Activated CD8-positive, alpha-beta memory T cell treated with anti-CD3 and anti-CD28 coated beads, Interleukin-2, amount 10 ng/mL, durations not matched to agents 7 days and 5 days (primary cell): ENCODE measurements at regions not wholly inside any gene's neighbourhood (a gene's known extent, or its start where the extent isn't known, plus 50 kb on each side); places are given as distances from the start of the nearest gene placed in this dataset.

Experiments
- ATAC-seq: fragments of 150-1000 bp; cut with Tn5 transposase; one replicate; pipeline ENCODE4 v1.10.0; 2021; ENCODE audit warnings: moderate library complexity
- CTCF ChIA-PET: fragments of 350-600 bp; sonication (Branson Sonifier 250); formaldehyde crosslinking; loops from one replicate; lab custom pipeline; 2021; ENCODE audit warnings: antibody characterized with exemption; lab: Charles Lee
- DNase-seq: peaks from one replicate; pipeline ENCODE4 v3.0.0-alpha.2; 2020
- H3K27ac Mint-ChIP-seq: one replicate; pipeline ENCODE4 v1.8.0; 2021; ENCODE audit warnings: mild to moderate bottlenecking, mixed read lengths
- H3K27me3 Mint-ChIP-seq: one replicate; pipeline ENCODE4 v1.8.0; 2021; ENCODE audit warnings: mixed read lengths
- H3K36me3 Mint-ChIP-seq: one replicate; pipeline ENCODE4 v1.8.0; 2021; ENCODE audit warnings: mild to moderate bottlenecking, mixed read lengths
- H3K4me1 Mint-ChIP-seq: one replicate; pipeline ENCODE4 v1.8.0; 2021; ENCODE audit warnings: mixed read lengths
- H3K4me3 Mint-ChIP-seq: one replicate; pipeline ENCODE4 v1.8.0; 2021; ENCODE audit warnings: mild to moderate bottlenecking, moderate library complexity, mixed read lengths
- H3K9me3 Mint-ChIP-seq: one replicate; pipeline ENCODE4 v1.8.0; 2022; ENCODE audit warnings: low read depth, mixed read lengths

DNA sequence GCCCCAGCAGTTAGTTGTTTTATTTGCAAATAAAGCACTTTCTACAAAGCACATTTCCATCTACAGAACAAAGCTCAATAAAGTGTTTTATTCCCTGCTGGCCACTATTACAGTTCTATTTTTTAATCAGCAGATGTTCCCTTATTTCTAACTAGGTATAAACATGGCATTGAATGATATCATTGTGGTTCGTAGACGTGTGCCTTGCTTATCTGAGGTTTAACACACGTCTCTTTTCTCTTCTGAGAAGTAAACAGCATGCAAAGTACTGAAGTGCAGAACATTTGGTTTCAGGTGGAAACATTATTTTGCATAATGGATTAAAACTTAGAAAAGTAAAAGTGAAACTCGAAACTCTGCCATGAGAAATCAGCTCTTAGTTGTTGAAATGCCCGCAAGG is 1989.3 kb upstream of the WWC1 start:
- Mint-ChIP-seq H3K4me1 (no peaks in the 10 kb centered on the region), H3K36me3 (no peaks in the 10 kb centered on the region), H3K4me3 (no peak overlapping the region), H3K27me3 (no peaks in the 10 kb centered on the region), H3K9me3 (peaks cover 2% of the 10 kb centered on the region), H3K27ac (no peak overlapping the region)
- DNase-seq, result no peak
- CTCF ChIA-PET, result no interaction called here
- no peak for ATAC-seq

GRCh38 chr5:166317425-166317824 is 1974.0 kb upstream of the WWC1 start:
- H3K36me3 Mint-ChIP-seq, result no peaks in the 10 kb centered on the region
- no peak for DNase-seq
- CTCF ChIA-PET, result no interaction called here
- no peaks in the 10 kb centered on the region for H3K4me1 Mint-ChIP-seq
- no peak overlapping the region for H3K4me3 Mint-ChIP-seq
- no peak overlapping the region for H3K27ac Mint-ChIP-seq
- ATAC-seq, result no peak
- peaks cover 10% of the 10 kb centered on the region for H3K9me3 Mint-ChIP-seq
- no peaks in the 10 kb centered on the region for H3K27me3 Mint-ChIP-seq

GRCh38 chr5:166320920-166321480 is 1970.4 kb upstream of the WWC1 start:
- ATAC-seq, result no peak
- no peaks in the 10 kb centered on the region for H3K4me1 Mint-ChIP-seq
- no peak for DNase-seq
- CTCF ChIA-PET, result no interaction called here
- H3K27ac Mint-ChIP-seq, result no peak overlapping the region
- no peaks in the 10 kb centered on the region for H3K27me3 Mint-ChIP-seq
- H3K36me3 Mint-ChIP-seq, result no peaks in the 10 kb centered on the region
- no peak overlapping the region for H3K4me3 Mint-ChIP-seq
- peaks cover 8% of the 10 kb centered on the region for H3K9me3 Mint-ChIP-seq

DNA sequence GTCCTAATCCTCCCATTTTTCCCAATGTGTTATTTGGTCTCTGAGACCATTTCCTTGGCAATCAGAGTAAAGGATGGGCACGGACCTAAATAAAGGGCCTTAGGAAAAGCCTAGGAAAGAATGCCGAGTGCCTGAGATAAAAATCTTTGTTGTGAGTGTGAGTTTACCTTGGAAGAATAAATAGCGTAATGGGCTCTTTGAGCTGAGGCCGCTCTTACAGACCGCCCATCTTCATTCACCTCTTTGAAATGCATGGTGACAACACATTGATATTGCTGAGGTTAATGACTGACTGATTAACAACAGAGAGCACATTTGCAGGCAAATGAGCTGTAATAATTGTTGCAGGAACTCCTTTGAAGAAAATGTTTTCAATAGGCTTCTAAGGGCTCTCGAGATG is 1967.1 kb upstream of the WWC1 start:
- Mint-ChIP-seq H3K4me3 (no peak overlapping the region), H3K4me1 (no peaks in the 10 kb centered on the region), H3K36me3 (no peaks in the 10 kb centered on the region), H3K9me3 (peaks cover 4% of the 10 kb centered on the region), H3K27ac (no peak overlapping the region), H3K27me3 (no peaks in the 10 kb centered on the region)
- CTCF ChIA-PET, result no interaction called here
- DNase-seq (no peak), ATAC-seq (no peak)

DNA sequence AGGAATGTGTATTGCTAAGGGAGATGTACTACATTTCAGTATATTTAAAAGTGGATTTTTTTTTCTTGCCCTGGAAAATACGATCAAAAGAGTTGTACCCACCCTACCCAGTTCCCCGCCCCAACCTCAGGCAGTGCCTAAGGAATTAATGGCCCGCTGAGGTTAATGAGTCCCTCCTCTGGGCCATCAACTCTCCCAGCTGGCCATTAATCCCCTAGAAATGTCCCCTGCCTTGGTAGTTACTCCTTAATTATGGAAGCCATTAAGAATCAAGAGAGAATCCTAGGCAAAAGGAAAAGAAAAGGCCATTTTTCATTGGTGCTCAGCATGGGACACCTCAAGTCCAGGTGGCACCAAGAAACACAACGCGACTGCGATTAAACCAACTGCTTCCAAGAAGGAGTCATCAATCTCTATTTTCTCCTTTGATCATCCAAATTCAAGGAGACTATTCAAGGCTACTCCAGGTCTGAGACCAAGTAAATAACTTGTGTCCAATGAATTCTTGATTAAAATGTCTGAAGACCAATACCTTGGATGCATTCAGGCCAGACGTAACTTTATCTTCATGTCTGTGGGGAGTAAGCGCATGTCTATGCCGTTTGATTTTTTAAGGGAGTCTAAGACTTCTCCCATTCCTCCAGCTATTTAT is 1962.2 kb upstream of the WWC1 start:
- peaks cover 6% of the 10 kb centered on the region for H3K9me3 Mint-ChIP-seq
- DNase-seq, result no peak

DNA sequence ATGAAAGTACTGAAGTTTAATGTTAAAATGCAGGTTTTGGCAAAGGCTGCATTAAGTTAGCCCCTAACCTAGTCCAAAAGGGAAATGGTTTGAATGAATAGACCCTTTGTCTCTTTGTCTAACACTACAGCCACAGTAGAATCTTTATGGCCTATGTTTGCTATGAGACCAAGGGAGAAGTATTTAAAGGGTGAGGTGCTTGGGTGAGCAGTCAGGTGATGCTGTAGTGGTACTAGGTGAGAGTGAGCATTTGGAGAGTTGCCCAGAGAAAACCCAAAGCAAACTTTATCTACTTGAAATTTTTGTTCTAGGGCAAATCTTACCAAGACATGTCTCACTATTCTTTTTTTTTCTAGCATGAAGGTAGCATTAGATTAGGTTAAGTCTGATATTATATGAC is 1961.4 kb upstream of the WWC1 start:
- no peak for ATAC-seq
- Mint-ChIP-seq H3K27ac (no peak overlapping the region), H3K9me3 (peaks cover 6% of the 10 kb centered on the region), H3K36me3 (no peaks in the 10 kb centered on the region), H3K27me3 (no peaks in the 10 kb centered on the region), H3K4me1 (no peaks in the 10 kb centered on the region), H3K4me3 (no peak overlapping the region)
- no peak for DNase-seq
- CTCF ChIA-PET, result no interaction called here

More for the DNA sequence above, 1962.2 kb upstream of the WWC1 start:
- ATAC-seq, result no peak
- Mint-ChIP-seq H3K4me1 (no peaks in the 10 kb centered on the region), H3K27ac (no peak overlapping the region), H3K27me3 (no peaks in the 10 kb centered on the region), H3K4me3 (no peak overlapping the region), H3K36me3 (no peaks in the 10 kb centered on the region)
- CTCF ChIA-PET, result no interaction called here

GRCh38 chr5:166331521-166331920 is 1959.9 kb upstream of the WWC1 start:
- DNase-seq (no peak), ATAC-seq (no peak)
- no peaks in the 10 kb centered on the region for H3K4me1 Mint-ChIP-seq
- CTCF ChIA-PET, result no interaction called here
- H3K27ac Mint-ChIP-seq, result no peak overlapping the region
- no peak overlapping the region for H3K4me3 Mint-ChIP-seq
- peaks cover 7% of the 10 kb centered on the region for H3K9me3 Mint-ChIP-seq
- no peaks in the 10 kb centered on the region for H3K36me3 Mint-ChIP-seq
- no peaks in the 10 kb centered on the region for H3K27me3 Mint-ChIP-seq

DNA sequence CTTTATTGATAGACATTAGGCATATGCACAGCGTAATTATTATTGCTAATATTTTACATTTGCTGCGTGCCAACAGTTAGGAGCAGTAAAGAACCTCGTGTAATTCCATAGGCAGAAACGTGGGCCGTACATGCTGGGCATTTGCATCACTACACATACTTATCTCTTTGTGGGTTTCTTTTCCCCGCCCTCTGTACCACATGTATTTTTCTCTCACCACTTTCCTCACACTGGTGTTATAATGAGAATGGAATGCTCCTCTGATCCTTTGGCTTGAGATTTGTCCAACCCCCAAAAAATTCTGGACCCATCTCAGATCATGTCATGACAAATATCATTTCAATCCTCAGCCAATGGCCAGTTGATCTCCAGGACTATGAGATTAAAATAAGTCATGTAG is 1952.6 kb upstream of the WWC1 start:
- no peak for ATAC-seq
- peaks cover 13% of the 10 kb centered on the region for H3K9me3 Mint-ChIP-seq

DNA sequence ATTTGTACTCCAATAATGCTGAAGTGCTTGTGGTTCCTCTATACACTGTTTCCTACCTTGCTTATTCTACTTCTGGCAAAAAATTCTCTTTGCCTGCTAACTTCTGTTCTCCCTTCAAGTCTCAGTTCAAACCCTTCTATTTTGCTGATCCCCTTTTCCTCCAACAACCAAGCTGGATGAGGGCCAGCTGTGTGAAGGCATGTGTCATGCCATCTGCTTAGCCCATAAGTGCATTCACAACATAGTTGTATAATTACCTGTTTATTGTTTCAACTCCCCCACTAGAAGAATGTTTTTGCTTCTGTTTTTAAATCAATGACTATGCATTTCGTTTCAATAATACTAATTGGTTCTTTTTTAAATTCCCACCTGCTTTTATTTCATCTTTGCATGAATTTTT is 1951.4 kb upstream of the WWC1 start:
- CTCF ChIA-PET, result no interaction called here
- DNase-seq (no peak), ATAC-seq (no peak)
- H3K27me3 Mint-ChIP-seq, result no peaks in the 10 kb centered on the region
- no peak overlapping the region for H3K27ac Mint-ChIP-seq
- no peaks in the 10 kb centered on the region for H3K4me1 Mint-ChIP-seq
- no peaks in the 10 kb centered on the region for H3K36me3 Mint-ChIP-seq
- no peak overlapping the region for H3K4me3 Mint-ChIP-seq
- peaks cover 13% of the 10 kb centered on the region for H3K9me3 Mint-ChIP-seq

More for the DNA sequence above, 1952.6 kb upstream of the WWC1 start:
- CTCF ChIA-PET, result no interaction called here
- H3K4me3 Mint-ChIP-seq, result no peak overlapping the region
- no peaks in the 10 kb centered on the region for H3K27me3 Mint-ChIP-seq
- H3K27ac Mint-ChIP-seq, result no peak overlapping the region
- DNase-seq, result no peak
- no peaks in the 10 kb centered on the region for H3K4me1 Mint-ChIP-seq
- H3K36me3 Mint-ChIP-seq, result no peaks in the 10 kb centered on the region

- no peaks in the 10 kb centered on the region for H3K36me3 Mint-ChIP-seq
- peaks cover 10% of the 10 kb centered on the region for H3K9me3 Mint-ChIP-seq
- no peaks in the 10 kb centered on the region for H3K4me1 Mint-ChIP-seq
- H3K27ac Mint-ChIP-seq, result no peak overlapping the region
- H3K27me3 Mint-ChIP-seq, result no peaks in the 10 kb centered on the region
- CTCF ChIA-PET, result no interaction called here
- DNase-seq (no peak), ATAC-seq (no peak)
- no peak overlapping the region for H3K4me3 Mint-ChIP-seq
Measured at GRCh38 chr5:166341740-166342337, 1949.6 kb upstream of the WWC1 start.

GRCh38 chr5:166342402-166342801 is 1949.0 kb upstream of the WWC1 start:
- peaks cover 10% of the 10 kb centered on the region for H3K9me3 Mint-ChIP-seq
- CTCF ChIA-PET, result no interaction called here
- H3K4me1 Mint-ChIP-seq, result no peaks in the 10 kb centered on the region
- no peak overlapping the region for H3K4me3 Mint-ChIP-seq
- no peaks in the 10 kb centered on the region for H3K27me3 Mint-ChIP-seq
- H3K36me3 Mint-ChIP-seq, result no peaks in the 10 kb centered on the region
- ATAC-seq (no peak), DNase-seq (no peak)
- H3K27ac Mint-ChIP-seq, result no peak overlapping the region

GRCh38 chr5:166346726-166347374 is 1944.6 kb upstream of the WWC1 start:
- CTCF ChIA-PET, result no interaction called here
- ATAC-seq (no peak), DNase-seq (no peak)
- Mint-ChIP-seq H3K9me3 (peaks cover 10% of the 10 kb centered on the region), H3K36me3 (no peaks in the 10 kb centered on the region), H3K27ac (no peak overlapping the region), H3K4me1 (no peaks in the 10 kb centered on the region), H3K4me3 (no peak overlapping the region), H3K27me3 (no peaks in the 10 kb centered on the region)

- DNase-seq (no peak), ATAC-seq (no peak)
- no peaks in the 10 kb centered on the region for H3K27me3 Mint-ChIP-seq
- H3K36me3 Mint-ChIP-seq, result no peaks in the 10 kb centered on the region
- H3K4me1 Mint-ChIP-seq, result no peaks in the 10 kb centered on the region
- H3K4me3 Mint-ChIP-seq, result no peak overlapping the region
- peaks cover 11% of the 10 kb centered on the region for H3K9me3 Mint-ChIP-seq
- H3K27ac Mint-ChIP-seq, result no peak overlapping the region
- CTCF ChIA-PET, result no interaction called here
Measured at GRCh38 chr5:166349046-166349445, 1942.4 kb upstream of the WWC1 start.

DNA sequence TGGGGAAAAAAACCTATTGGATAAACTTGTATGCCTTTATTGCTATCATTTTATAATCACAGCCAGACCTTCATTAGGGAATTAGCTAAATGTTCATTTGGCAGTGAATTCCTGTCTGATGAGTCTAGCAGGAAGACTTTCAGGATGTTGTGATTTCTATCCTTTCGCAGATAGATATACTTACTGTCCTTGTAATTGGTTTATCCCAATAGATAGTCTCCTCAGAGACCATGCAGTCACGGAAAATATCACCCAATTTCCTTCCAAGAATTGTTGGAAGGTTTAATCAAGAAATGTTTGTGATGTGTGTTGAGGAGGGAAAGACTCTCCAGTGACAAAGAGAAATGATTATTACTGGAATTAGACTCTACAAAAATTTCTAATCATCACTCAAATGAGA is 1937.9 kb upstream of the WWC1 start:
- Mint-ChIP-seq H3K27me3 (no peaks in the 10 kb centered on the region), H3K4me1 (no peaks in the 10 kb centered on the region), H3K36me3 (no peaks in the 10 kb centered on the region), H3K27ac (no peak overlapping the region), H3K4me3 (no peak overlapping the region), H3K9me3 (peaks cover 24% of the 10 kb centered on the region)
- CTCF ChIA-PET, result no interaction called here
- DNase-seq, result no peak
- ATAC-seq, result no peak
